CD4-positive, alpha-beta T cell (primary cell): ENCODE measurements at regions not wholly inside any gene's neighbourhood (a gene's known extent, or its start where the extent isn't known, plus 50 kb on each side); places are given as distances from the start of the nearest gene placed in this dataset.

ENCODE experiments used
- ATAC-seq: fragments of 200-7000 bp; cut with Tn5 transposase; one replicate; pipeline ENCODE4 v1.10.0; 2022; ENCODE audit warnings: mild to moderate bottlenecking; ENCODE audit not compliant: poor library complexity
- CTCF ChIA-PET: fragments of 350-600 bp; sonication (Branson Sonifier 250); formaldehyde crosslinking; loops from one replicate; lab custom pipeline; 2021; ENCODE audit warnings: antibody characterized with exemption, inconsistent platforms; lab: Charles Lee
- POLR2A ChIA-PET: fragments of 350-600 bp; sonication (Branson Sonifier 250); formaldehyde crosslinking; loops from one replicate; lab custom pipeline; 2021; ENCODE audit warnings: antibody characterized with exemption, inconsistent platforms; lab: Charles Lee
- DNase-seq, 14 experiments: peaks; one replicate each; pipeline ENCODE4 v3.0.0-alpha.2; 2013 to 2020; ENCODE audit warnings: mixed read lengths in 2 of 14
- H3K27ac ChIP-seq, 2 donors: one replicate each; pipeline versions ENCODE4 v1.5.1 to v1.7.0; 2013; ENCODE audit warnings: low read length in 2 of 2, low read depth in 1 of 2, mild to moderate bottlenecking in 1 of 2
- H3K27me3 ChIP-seq, 2 experiments: 1 replicate in 1 of 2; 2 replicates in 1 of 2; pipeline versions ENCODE4 v1.6.1 to v1.7.0; 2013; ENCODE audit warnings: low read length in 2 of 2, control low read depth in 1 of 2, mild to moderate bottlenecking in 1 of 2, moderate library complexity in 1 of 2; ENCODE audit not compliant: insufficient read depth in 2 of 2, control insufficient read depth in 1 of 2
- H3K36me3 ChIP-seq: one replicate; pipeline ENCODE4 v1.6.1; 2013; ENCODE audit warnings: low read length, control low read depth; ENCODE audit not compliant: insufficient read depth
- H3K4me1 ChIP-seq: one replicate; pipeline ENCODE4 v1.6.1; 2013; ENCODE audit warnings: low read length, control low read depth; ENCODE audit not compliant: insufficient read depth
- H3K4me3 ChIP-seq: one replicate; pipeline ENCODE4 v1.5.1; 2013; ENCODE audit warnings: mild to moderate bottlenecking, low read length, moderate library complexity
- H3K9me3 ChIP-seq, 2 experiments: 1 replicate in 1 of 2; 2 replicates in 1 of 2; pipeline versions ENCODE4 v1.6.1 to v1.7.0; 2013; ENCODE audit warnings: low read length in 2 of 2, mild to moderate bottlenecking in 2 of 2, control low read depth in 1 of 2, moderate library complexity in 1 of 2; ENCODE audit not compliant: control insufficient read depth in 1 of 2, insufficient read depth in 1 of 2
- H3K27ac Mint-ChIP-seq: one replicate; pipeline ENCODE4 v1.8.0; 2020; ENCODE audit warnings: mixed read lengths
- H3K27me3 Mint-ChIP-seq: one replicate; pipeline ENCODE4 v1.8.0; 2021; ENCODE audit warnings: mixed read lengths
- H3K36me3 Mint-ChIP-seq: one replicate; pipeline ENCODE4 v1.8.0; 2021; ENCODE audit warnings: low read depth, mixed read lengths
- H3K4me1 Mint-ChIP-seq: one replicate; pipeline ENCODE4 v1.8.0; 2021; ENCODE audit warnings: low read depth, mixed read lengths
- H3K4me3 Mint-ChIP-seq: one replicate; pipeline ENCODE4 v1.8.0; 2020; ENCODE audit warnings: mild to moderate bottlenecking, mixed read lengths
- H3K9me3 Mint-ChIP-seq: one replicate; pipeline ENCODE4 v1.8.0; 2020; ENCODE audit warnings: mixed read lengths
- CTCF ChIP-seq: fragments of 200-600 bp; IDR thresholded peaks from one replicate; pipeline ENCODE4 v1.8.0; 2022; ENCODE audit warnings: antibody characterized with exemption, mild to moderate bottlenecking
- intact Hi-C, 2 experiments: fragments of 100-400 bp; cut with DNase I in 1 of 2; cut with micrococcal nuclease in 1 of 2; formaldehyde crosslinking; loops; one replicate each; pipeline versions ENCODE4 v1.15.1 to v1.9.0; 2023 to 2025; cut with DNase I, micrococcal nuclease

DNA sequence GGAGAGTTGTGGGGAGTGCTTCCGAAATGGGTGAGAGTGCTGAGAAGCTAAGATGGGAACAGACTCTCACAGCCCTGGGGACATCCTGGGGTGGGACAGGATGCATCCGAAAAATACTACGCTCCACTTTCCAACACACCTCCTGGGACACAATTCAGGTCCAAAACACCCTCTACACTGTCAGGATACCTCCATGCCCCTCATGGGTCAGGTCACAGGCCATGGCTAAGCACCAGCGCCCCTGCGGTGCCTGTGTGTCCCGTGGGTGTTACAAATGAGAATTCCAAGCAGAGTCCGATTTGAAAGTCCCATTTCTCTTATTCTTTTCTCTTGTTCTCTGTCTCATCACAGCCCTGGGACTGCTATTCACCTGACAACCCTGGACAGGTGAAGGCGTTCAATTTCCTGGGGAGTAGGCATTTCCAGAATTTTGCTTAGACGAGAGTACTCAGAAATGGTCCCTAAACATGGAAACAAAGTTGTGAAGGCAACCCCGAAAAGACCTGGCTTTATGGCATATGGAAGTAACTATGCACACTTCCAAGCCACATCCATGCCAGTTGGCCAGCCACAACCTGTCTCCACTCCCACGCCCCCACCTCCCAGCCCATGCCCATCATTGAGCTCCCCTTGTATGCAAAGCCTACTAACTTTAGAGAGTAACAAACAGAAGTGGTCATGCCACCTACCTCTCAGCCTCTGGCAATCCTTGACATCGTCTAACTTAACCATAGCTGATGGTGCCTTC lies 87.9 kb upstream of the ZNF507 start:
- Mint-ChIP-seq H3K4me3 (no peak overlapping the region), H3K27me3 (peaks cover 14% of the 10 kb centered on the region), H3K36me3 (no peaks in the 10 kb centered on the region), H3K4me1 (no peaks in the 10 kb centered on the region), H3K9me3 (peaks cover 4% of the 10 kb centered on the region), H3K27ac (no peak overlapping the region)
- Histone ChIP-seq H3K36me3 (no peaks in the 10 kb centered on the region), H3K27me3 (peaks cover 0 to 3% of the 10 kb centered on the region in 2 experiments), H3K27ac (no peak overlapping the region), H3K9me3 (peaks cover 0 to 4% of the 10 kb centered on the region in 2 experiments), H3K4me3 (no peak overlapping the region), H3K4me1 (no peaks in the 10 kb centered on the region)
- CTCF ChIA-PET = interaction anchor here (0.7 kb wide), 1 partner anchor 33 kb away, joined by 3 read pairs; no protein-coding TSS in a partner anchor
- intact Hi-C loops = no loop called here
- POLR2A ChIA-PET = no interaction called here
- DNase-seq (no peak), ATAC-seq (no peak)
- TF ChIP-seq CTCF = no peak

GRCh38 chr19:32258167-32258566 lies 87.2 kb upstream of the ZNF507 start:
- DNase-seq = no peak
- ChIA-PET POLR2A (no interaction called here), CTCF (interaction anchor here (0.7 kb wide), 1 partner anchor 34 kb away, joined by 3 read pairs; no protein-coding TSS in a partner anchor)
- Mint-ChIP-seq H3K4me1 (no peaks in the 10 kb centered on the region), H3K27ac (no peak overlapping the region), H3K4me3 (no peak overlapping the region), H3K9me3 (peaks cover 4% of the 10 kb centered on the region), H3K27me3 (peaks cover 18% of the 10 kb centered on the region), H3K36me3 (no peaks in the 10 kb centered on the region)
- no peak for TF ChIP-seq CTCF
- ATAC-seq = no peak
- H3K36me3 ChIP-seq = no peaks in the 10 kb centered on the region
- no peaks in the 10 kb centered on the region for H3K4me1 ChIP-seq
- no peak overlapping the region for H3K4me3 ChIP-seq
- peaks cover 0 to 4% of the 10 kb centered on the region in 2 experiments for H3K9me3 ChIP-seq
- H3K27ac ChIP-seq = no peak overlapping the region
- intact Hi-C loops = no loop called here
- peaks cover 0 to 3% of the 10 kb centered on the region in 2 experiments for H3K27me3 ChIP-seq

DNA sequence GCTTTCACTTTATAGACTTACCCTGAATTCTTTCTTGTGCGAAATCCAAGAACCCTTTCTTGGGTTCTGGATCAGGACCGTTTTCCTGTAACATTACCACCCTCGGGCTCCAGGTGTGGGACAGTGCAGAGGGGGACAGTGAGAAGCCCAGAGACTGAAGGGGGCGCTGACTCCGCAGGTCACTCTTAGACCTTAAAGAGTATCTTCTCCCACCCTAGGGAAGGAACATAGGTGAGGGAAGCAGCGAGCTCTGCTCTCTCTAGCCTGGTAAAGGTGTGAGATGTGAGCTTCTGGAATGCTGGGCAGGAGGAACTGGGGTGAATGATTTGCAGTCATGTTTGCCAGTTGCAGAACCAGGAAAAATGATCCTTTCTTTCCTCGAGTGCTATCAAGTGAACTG lies 80.8 kb upstream of the ZNF507 start:
- peaks cover 1% of the 10 kb centered on the region for H3K9me3 Mint-ChIP-seq
- Histone ChIP-seq H3K27ac (no peak overlapping the region), H3K4me1 (no peaks in the 10 kb centered on the region), H3K4me3 (no peak overlapping the region), H3K27me3 (peaks cover 0 to 4% of the 10 kb centered on the region in 2 experiments), H3K36me3 (no peaks in the 10 kb centered on the region), H3K9me3 (no peaks in the 10 kb centered on the region)
- DNase-seq (no peak), ATAC-seq (no peak)
- H3K27me3 Mint-ChIP-seq = peaks cover 16% of the 10 kb centered on the region
- H3K36me3 Mint-ChIP-seq = no peaks in the 10 kb centered on the region
- CTCF ChIA-PET = no interaction called here
- H3K27ac Mint-ChIP-seq = no peak overlapping the region
- no peak for TF ChIP-seq CTCF
- POLR2A ChIA-PET = no interaction called here
- no peak overlapping the region for H3K4me3 Mint-ChIP-seq
- intact Hi-C loops = no loop called here
- no peaks in the 10 kb centered on the region for H3K4me1 Mint-ChIP-seq
